ENCODE measurements at regions not wholly inside any gene's neighbourhood (a gene's known extent, or its start where the extent isn't known, plus 50 kb on each side); places are given as distances from the start of the nearest gene placed in this dataset.
"Not testable (repeated sequence)": the region's sequence is repeated elsewhere in the genome, so short reads cannot be mapped to it uniquely, and the experiment has no call there.

DNA sequence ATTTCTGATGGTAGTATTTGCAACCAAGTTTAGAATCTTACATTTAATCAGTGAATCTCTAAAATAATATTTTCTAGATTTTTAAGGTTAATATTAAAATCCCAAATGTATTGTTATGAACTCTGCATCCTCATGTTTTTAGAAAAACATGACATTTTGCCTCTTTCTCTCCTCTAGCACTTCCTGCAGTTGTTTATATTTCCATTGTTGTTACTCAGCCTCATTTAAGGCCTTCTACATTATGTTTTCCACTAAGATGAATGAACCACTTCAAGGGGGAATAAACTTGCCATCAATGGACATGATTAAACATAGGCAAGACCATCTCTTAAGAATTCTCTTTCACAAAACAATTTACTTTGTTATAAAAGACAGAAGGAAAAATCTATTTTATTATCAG lies 333.5 kb upstream of the IRAK1BP1 start:
- Histone ChIP-seq H3K4me1 (ENCODE audit: insufficient read depth, low read length) (no peaks in the 10 kb centered on the region), H3K4me3 (ENCODE audit: low read length) (no peak overlapping the region), H3K27me3 (ENCODE audit: insufficient read depth, low read length) (no peaks in the 10 kb centered on the region), H3K9me3 (ENCODE audit: low read depth, low read length) (no peaks in the 10 kb centered on the region)

DNA sequence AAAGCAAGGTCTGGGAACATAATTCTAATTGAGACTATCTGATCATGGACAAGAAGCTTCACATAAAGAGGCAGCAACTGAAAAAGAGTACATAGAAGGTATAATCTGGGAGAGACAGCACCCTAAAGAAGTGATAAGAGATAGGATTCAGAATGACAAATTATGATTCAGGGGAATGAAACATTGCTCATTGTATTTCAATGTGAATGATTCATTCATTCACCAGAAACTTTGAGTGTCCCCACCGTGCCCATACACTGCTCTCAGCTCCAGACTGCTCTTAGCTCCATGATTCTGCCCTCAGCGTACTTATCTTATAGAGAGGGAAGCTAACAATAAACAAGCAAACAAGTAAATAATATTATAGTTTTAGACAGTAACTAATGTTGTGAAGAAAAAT lies 329.3 kb upstream of the IRAK1BP1 start:
- Histone ChIP-seq H3K27me3 (ENCODE audit: insufficient read depth, low read length) (no peaks in the 10 kb centered on the region), H3K4me1 (ENCODE audit: insufficient read depth, low read length) (no peaks in the 10 kb centered on the region), H3K4me3 (ENCODE audit: low read length) (no peak overlapping the region), H3K9me3 (ENCODE audit: low read depth, low read length) (no peaks in the 10 kb centered on the region)

GRCh38 chr6:78547636-78548035 lies 319.7 kb upstream of the IRAK1BP1 start:
- H3K9me3 ChIP-seq (ENCODE audit: low read depth, low read length); H3K27me3 ChIP-seq (ENCODE audit: insufficient read depth, low read length); H3K4me1 ChIP-seq (ENCODE audit: insufficient read depth, low read length); H3K4me3 ChIP-seq (ENCODE audit: low read length): not testable (repeated sequence)

GRCh38 chr6:78551361-78551760 lies 316.0 kb upstream of the IRAK1BP1 start:
- no peak overlapping the region for H3K4me3 ChIP-seq (ENCODE audit: low read length)
- H3K4me1 ChIP-seq (ENCODE audit: insufficient read depth, low read length) = no peaks in the 10 kb centered on the region
- H3K27me3 ChIP-seq (ENCODE audit: insufficient read depth, low read length) = no peaks in the 10 kb centered on the region
- H3K9me3 ChIP-seq (ENCODE audit: low read depth, low read length) = no peaks in the 10 kb centered on the region

GRCh38 chr6:78552435-78552834 lies 314.9 kb upstream of the IRAK1BP1 start:
- Histone ChIP-seq H3K27me3 (ENCODE audit: insufficient read depth, low read length) (no peaks in the 10 kb centered on the region), H3K9me3 (ENCODE audit: low read depth, low read length) (no peaks in the 10 kb centered on the region), H3K4me3 (ENCODE audit: low read length) (no peak overlapping the region), H3K4me1 (ENCODE audit: insufficient read depth, low read length) (no peaks in the 10 kb centered on the region)

DNA sequence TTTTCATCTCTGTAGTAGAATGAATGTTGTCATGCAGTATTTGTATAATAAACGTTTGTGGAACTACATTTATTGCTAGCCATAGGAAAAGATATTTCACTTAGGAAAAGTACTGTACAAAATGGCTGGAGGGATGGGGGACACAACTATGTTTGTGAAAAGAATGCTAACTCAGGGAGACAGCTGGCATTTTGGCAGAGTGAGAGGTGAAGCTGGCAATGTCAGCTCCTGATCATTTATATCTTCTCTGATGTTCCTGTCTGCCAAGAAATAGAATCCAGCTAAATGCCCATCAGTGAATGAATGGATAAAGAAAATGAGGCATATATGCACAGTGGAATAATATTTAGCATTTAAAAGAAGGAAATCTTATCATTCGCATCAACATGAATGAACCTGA lies 313.0 kb upstream of the IRAK1BP1 start:
- H3K4me1 ChIP-seq (ENCODE audit: insufficient read depth, low read length) = no peaks in the 10 kb centered on the region
- H3K27me3 ChIP-seq (ENCODE audit: insufficient read depth, low read length) = no peaks in the 10 kb centered on the region
- H3K4me3 ChIP-seq (ENCODE audit: low read length) = no peak overlapping the region
- no peaks in the 10 kb centered on the region for H3K9me3 ChIP-seq (ENCODE audit: low read depth, low read length)

DNA sequence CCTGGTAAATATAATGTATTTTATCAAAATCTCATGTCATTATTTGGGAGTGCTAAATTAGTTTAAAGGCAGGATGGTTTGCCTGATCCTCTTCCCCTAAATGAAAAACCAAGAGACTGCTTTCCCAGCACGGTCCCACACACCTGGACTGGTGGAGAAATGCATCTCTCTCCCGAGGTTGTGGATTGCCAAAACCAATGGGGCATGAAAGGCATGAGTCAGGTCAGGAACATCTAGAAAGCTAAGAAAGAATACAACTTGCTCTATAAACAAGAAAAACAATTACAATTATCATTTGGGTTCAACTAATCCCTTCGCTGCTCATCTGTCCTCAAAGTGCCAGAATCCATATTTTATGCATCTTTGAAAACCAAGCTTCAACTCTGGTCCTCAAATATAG lies 308.3 kb upstream of the IRAK1BP1 start:
- Histone ChIP-seq H3K4me3 (ENCODE audit: low read length) (no peak overlapping the region), H3K4me1 (ENCODE audit: insufficient read depth, low read length) (no peaks in the 10 kb centered on the region), H3K9me3 (ENCODE audit: low read depth, low read length) (no peaks in the 10 kb centered on the region), H3K27me3 (ENCODE audit: insufficient read depth, low read length) (no peaks in the 10 kb centered on the region)

DNA sequence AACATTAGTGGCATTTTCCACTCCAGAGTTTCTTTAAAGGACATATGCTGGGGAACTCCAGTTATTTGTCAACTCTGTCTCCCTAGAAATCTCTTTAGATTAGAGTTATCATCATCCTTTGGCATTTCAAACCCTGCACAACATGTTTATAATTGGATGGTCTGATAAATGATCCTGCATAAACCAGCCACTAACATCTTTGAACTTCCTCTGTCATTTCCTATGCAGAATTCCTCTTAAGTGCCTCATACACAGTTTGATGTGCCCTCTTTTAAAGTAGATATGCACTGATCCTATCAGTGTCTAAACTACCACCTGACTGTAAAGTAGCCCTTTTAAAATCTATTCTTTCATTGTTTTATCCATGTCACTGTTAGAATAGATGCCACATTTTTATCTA lies 306.3 kb upstream of the IRAK1BP1 start:
- Histone ChIP-seq H3K4me3 (ENCODE audit: low read length) (no peak overlapping the region), H3K27me3 (ENCODE audit: insufficient read depth, low read length) (no peaks in the 10 kb centered on the region), H3K9me3 (ENCODE audit: low read depth, low read length) (no peaks in the 10 kb centered on the region), H3K4me1 (ENCODE audit: insufficient read depth, low read length) (no peaks in the 10 kb centered on the region)

DNA sequence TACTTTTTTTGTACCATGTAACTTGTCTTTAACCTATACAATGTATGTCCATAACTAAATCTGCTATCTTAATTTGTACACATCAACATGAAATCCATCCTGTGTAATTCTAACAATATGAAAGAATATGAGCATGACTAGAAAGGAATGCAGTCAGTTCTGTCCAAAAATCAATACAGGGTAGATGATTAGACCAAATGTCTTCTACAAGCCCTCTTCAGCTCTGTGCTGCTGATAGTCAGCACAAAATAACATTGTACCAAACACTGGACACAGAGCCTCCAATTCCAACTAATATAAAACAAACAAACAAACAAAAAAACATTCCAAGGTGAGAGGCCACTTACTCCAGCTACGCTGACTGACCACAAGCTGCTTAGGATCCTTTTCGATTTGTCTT lies 301.4 kb upstream of the IRAK1BP1 start:
- Histone ChIP-seq H3K27me3 (ENCODE audit: insufficient read depth, low read length) (no peaks in the 10 kb centered on the region), H3K4me1 (ENCODE audit: insufficient read depth, low read length) (no peaks in the 10 kb centered on the region), H3K4me3 (ENCODE audit: low read length) (no peak overlapping the region), H3K9me3 (ENCODE audit: low read depth, low read length) (peaks cover 16% of the 10 kb centered on the region)

GRCh38 chr6:78570044-78570443 lies 297.3 kb upstream of the IRAK1BP1 start:
- no peaks in the 10 kb centered on the region for H3K4me1 ChIP-seq (ENCODE audit: insufficient read depth, low read length)

GRCh38 chr6:78577585-78577984 lies 289.8 kb upstream of the IRAK1BP1 start:
- no peaks in the 10 kb centered on the region for H3K9me3 ChIP-seq (ENCODE audit: low read depth, low read length)
- H3K27me3 ChIP-seq (ENCODE audit: insufficient read depth, low read length) = no peaks in the 10 kb centered on the region
- H3K4me3 ChIP-seq (ENCODE audit: low read length) = no peak overlapping the region
- H3K4me1 ChIP-seq (ENCODE audit: insufficient read depth, low read length) = no peaks in the 10 kb centered on the region

More at GRCh38 chr6:78570044-78570443, 297.3 kb upstream of the IRAK1BP1 start:
- Histone ChIP-seq H3K9me3 (ENCODE audit: low read depth, low read length) (peaks cover 16% of the 10 kb centered on the region), H3K27me3 (ENCODE audit: insufficient read depth, low read length) (no peaks in the 10 kb centered on the region), H3K4me3 (ENCODE audit: low read length) (no peak overlapping the region)

GRCh38 chr6:78578430-78578829 lies 288.9 kb upstream of the IRAK1BP1 start:
- Histone ChIP-seq H3K27me3 (ENCODE audit: insufficient read depth, low read length) (no peaks in the 10 kb centered on the region), H3K9me3 (ENCODE audit: low read depth, low read length) (no peaks in the 10 kb centered on the region), H3K4me1 (ENCODE audit: insufficient read depth, low read length) (no peaks in the 10 kb centered on the region), H3K4me3 (ENCODE audit: low read length) (no peak overlapping the region)

DNA sequence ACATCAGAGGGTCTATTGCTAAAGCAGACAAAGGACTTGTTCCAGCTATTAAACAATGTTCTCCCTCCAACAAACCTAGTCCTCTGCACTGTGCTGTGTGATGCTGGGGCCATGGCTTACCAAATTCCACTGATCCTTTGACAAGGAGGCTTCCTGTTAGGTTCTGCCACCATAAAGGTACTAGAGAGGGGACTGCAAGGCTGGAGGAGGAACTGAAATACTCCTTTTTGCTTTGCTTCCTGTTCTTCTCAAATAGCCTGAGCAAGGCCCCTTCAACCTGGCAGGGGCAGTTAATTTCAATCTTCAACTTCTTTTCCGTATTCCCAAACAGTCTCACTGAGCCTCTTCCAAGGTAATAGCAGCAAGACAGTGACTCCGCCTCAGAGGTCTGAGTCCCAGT lies 286.4 kb upstream of the IRAK1BP1 start:
- Histone ChIP-seq H3K4me3 (ENCODE audit: low read length) (no peak overlapping the region), H3K4me1 (ENCODE audit: insufficient read depth, low read length) (no peaks in the 10 kb centered on the region), H3K27me3 (ENCODE audit: insufficient read depth, low read length) (no peaks in the 10 kb centered on the region), H3K9me3 (ENCODE audit: low read depth, low read length) (no peaks in the 10 kb centered on the region)

GRCh38 chr6:78583079-78583478 lies 284.3 kb upstream of the IRAK1BP1 start:
- Histone ChIP-seq H3K4me3 (ENCODE audit: low read length) (no peak overlapping the region), H3K4me1 (ENCODE audit: insufficient read depth, low read length) (no peaks in the 10 kb centered on the region), H3K9me3 (ENCODE audit: low read depth, low read length) (no peaks in the 10 kb centered on the region), H3K27me3 (ENCODE audit: insufficient read depth, low read length) (no peaks in the 10 kb centered on the region)

- H3K4me1 ChIP-seq (ENCODE audit: insufficient read depth, low read length) = no peaks in the 10 kb centered on the region
- H3K27me3 ChIP-seq (ENCODE audit: insufficient read depth, low read length) = no peaks in the 10 kb centered on the region
- no peaks in the 10 kb centered on the region for H3K9me3 ChIP-seq (ENCODE audit: low read depth, low read length)
- H3K4me3 ChIP-seq (ENCODE audit: low read length) = no peak overlapping the region
These were observed 277.9 kb upstream of the IRAK1BP1 start for GRCh38 chr6:78589436-78589835.

DNA sequence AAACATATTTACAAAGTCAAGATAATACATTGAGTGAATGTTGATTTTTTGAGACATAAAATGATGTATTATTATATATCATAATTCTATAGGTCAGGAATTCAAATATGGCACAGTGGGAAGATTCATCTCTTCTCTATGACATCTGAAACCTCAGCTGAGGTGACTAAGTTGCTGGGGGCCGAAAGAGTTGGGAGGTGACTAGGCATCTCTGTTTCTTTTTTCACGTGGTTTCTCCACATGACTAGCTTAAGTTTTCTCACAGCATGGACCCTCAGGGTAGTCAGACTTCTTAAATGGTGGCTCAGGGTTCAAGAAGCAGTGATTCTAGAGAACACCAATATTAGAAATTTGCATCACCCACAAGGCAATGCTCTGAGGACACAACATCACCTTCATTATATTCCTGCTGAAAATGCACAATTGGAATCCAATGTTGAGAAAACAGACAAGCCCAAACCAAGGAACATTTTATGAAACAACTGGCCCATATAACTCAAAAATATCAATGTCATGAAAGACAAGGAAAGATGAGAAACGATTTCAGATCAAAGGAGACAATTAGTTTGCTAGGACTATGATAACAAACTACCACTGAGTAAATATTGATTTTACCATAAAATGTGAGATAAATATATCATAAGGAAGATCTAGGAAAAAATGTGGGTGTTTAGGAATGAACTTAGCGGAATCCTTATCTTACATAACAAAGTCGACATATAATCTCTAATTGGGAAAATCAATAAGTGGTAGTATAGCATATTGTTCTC lies 273.3 kb upstream of the IRAK1BP1 start:
- Histone ChIP-seq H3K27me3 (ENCODE audit: insufficient read depth, low read length) (no peaks in the 10 kb centered on the region), H3K9me3 (ENCODE audit: low read depth, low read length) (no peaks in the 10 kb centered on the region), H3K4me1 (ENCODE audit: insufficient read depth, low read length) (no peaks in the 10 kb centered on the region), H3K4me3 (ENCODE audit: low read length) (no peak overlapping the region)
